SK-N-SH treated with all-trans-retinoic acid at 6 μM for 48 hours (cell line): ENCODE measurements at regions not wholly inside any gene's neighbourhood (a gene's known extent, or its start where the extent isn't known, plus 50 kb on each side); places are given as distances from the start of the nearest gene placed in this dataset.

ENCODE experiments used
- OSR1 ChIP-seq: fragments of 250-450 bp; sonication (Bioruptor Pico); IDR thresholded peaks from 2 replicates; pipeline ENCODE4 v1.8.0; 2022; ENCODE audit warnings: moderate library complexity, mild to moderate bottlenecking, inconsistent platforms
- PPARA ChIP-seq: fragments of 250-450 bp; sonication (Bioruptor Pico); IDR thresholded peaks from 2 replicates; pipeline ENCODE4 v1.5.0; 2020; ENCODE audit warnings: mild to moderate bottlenecking, borderline replicate concordance
- TCF4 ChIP-seq: fragments of 250-450 bp; sonication (Bioruptor Pico); IDR thresholded peaks from 2 replicates; pipeline ENCODE4 v1.8.0; 2021; ENCODE audit warnings: mild to moderate bottlenecking, moderate library complexity, borderline replicate concordance
- ZC3H10 ChIP-seq: fragments of 250-450 bp; sonication (Bioruptor Pico); IDR thresholded peaks from 2 replicates; pipeline ENCODE4 v1.5.1; 2021; ENCODE audit warnings: mild to moderate bottlenecking, moderate library complexity

DNA sequence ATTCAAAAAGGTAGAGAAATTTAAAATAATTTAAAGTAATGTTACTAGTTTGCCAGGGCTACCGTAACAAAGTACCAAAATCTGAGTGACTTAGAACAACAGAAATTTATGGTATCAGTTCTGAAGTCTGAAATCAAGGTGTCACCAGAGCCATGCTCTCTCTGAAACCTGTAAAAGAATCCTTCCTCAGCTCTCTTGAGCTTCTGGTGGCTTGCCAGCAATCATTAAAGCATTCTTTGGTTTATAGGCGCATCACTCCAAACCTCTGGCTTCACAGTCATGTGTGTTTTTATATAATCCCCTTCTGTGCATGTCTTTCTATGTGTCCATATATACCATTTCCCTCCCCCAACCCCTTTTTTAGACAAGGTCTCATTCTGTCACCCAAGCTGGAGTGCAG lies 220.3 kb downstream of the COX7C start:
- no peak for TF ChIP-seq PPARA (CRISPR knock-in tag)
- no peak for TF ChIP-seq TCF4 (CRISPR knock-in tag)
- no peak for TF ChIP-seq ZC3H10 (CRISPR knock-in tag)
- no peak for TF ChIP-seq OSR1
